ENCODE measurements at regions not wholly inside any gene's neighbourhood (a gene's known extent, or its start where the extent isn't known, plus 50 kb on each side); places are given as distances from the start of the nearest gene placed in this dataset.

GRCh38 chr16:52252680-52253079 is 294.3 kb downstream of the TOX3 start:
- no peaks in the 10 kb centered on the region for H3K36me3 ChIP-seq (ENCODE audit: control insufficient read depth in 2 of 2, extremely low read depth in 1 of 2, insufficient read depth in 2 of 2, low read length in 2 of 2)
- no peak overlapping the region for H3K9ac ChIP-seq (replicated peaks; ENCODE audit: extremely low read depth, insufficient read depth, low read length)
- FAIRE-seq (no peak), DNase-seq (ENCODE audit: low read depth, low spot score) (no peak)
- ChIA-PET CTCF (no interaction called here), POLR2A (no interaction called here)
- no peak overlapping the region for H3K4me2 ChIP-seq (ENCODE audit: insufficient read depth, low read length)
- no peaks in the 10 kb centered on the region for H4K20me1 ChIP-seq (replicated peaks; ENCODE audit: control insufficient read depth, extremely low read depth, insufficient read depth, low read length)
- no peak overlapping the region for H2AFZ ChIP-seq (ENCODE audit: low read depth, low read length)
- H3K4me1 ChIP-seq (ENCODE audit: control insufficient read depth, extremely low read depth, insufficient read depth, low read length) = peaks cover 11% of the 10 kb centered on the region
- no peaks in the 10 kb centered on the region for H3K79me2 ChIP-seq (ENCODE audit: control insufficient read depth, insufficient read depth, low read length)
- dilution Hi-C loops (cut with MboI; ENCODE audit: extremely low pct_ligation_motif_present, low sequenced_read_pairs) (no loop called here), intact Hi-C loops (cut with micrococcal nuclease) (loop anchor here (10.0 kb wide), 1 partner anchor 1738 kb away; no protein-coding TSS in a partner anchor)
- BruUV-seq (replicated peaks) = no TSS peak
- no peaks in the 10 kb centered on the region for H3K27me3 ChIP-seq (ENCODE audit: control insufficient read depth in 2 of 2, insufficient read depth in 2 of 2, low read length in 2 of 2)
- H3K9me1 ChIP-seq (replicated peaks; ENCODE audit: control insufficient read depth, extremely low read depth, insufficient read depth, low read length) = no peaks in the 10 kb centered on the region
- H3K27ac ChIP-seq (ENCODE audit: insufficient read depth, low read depth, low read length) = no peak overlapping the region
- TF ChIP-seq MAX (IDR thresholded peaks at IDR 0.05; ENCODE audit: insufficient read depth, insufficient read length) (no peak), FOS (IDR thresholded peaks at IDR 0.05; ENCODE audit: borderline replicate concordance, insufficient read depth, low read length) (no peak)
- peaks cover 2% of the 10 kb centered on the region for H3K9me3 ChIP-seq (replicated peaks; ENCODE audit: control insufficient read depth, insufficient read depth, low read length)
- H3K4me3 ChIP-seq (replicated peaks in 1 of 3; ENCODE audit: insufficient read depth in 1 of 3, low read depth in 1 of 3, low read length in 3 of 3) = no peak overlapping the region

- no peak overlapping the region for H3K4me2 ChIP-seq (ENCODE audit: insufficient read depth, low read length)
- no peaks in the 10 kb centered on the region for H3K79me2 ChIP-seq (ENCODE audit: control insufficient read depth, insufficient read depth, low read length)
- peaks cover 2% of the 10 kb centered on the region for H3K9me3 ChIP-seq (replicated peaks; ENCODE audit: control insufficient read depth, insufficient read depth, low read length)
- H3K27me3 ChIP-seq (ENCODE audit: control insufficient read depth in 2 of 2, insufficient read depth in 2 of 2, low read length in 2 of 2) = no peaks in the 10 kb centered on the region
- H2AFZ ChIP-seq (ENCODE audit: low read depth, low read length) = no peak overlapping the region
- H3K4me3 ChIP-seq (replicated peaks in 1 of 3; ENCODE audit: insufficient read depth in 1 of 3, low read depth in 1 of 3, low read length in 3 of 3) = no peak overlapping the region
- intact Hi-C loops (cut with micrococcal nuclease) = loop anchor here (10.0 kb wide), 1 partner anchor 1737 kb away; no protein-coding TSS in a partner anchor
- no peaks in the 10 kb centered on the region for H4K20me1 ChIP-seq (replicated peaks; ENCODE audit: control insufficient read depth, extremely low read depth, insufficient read depth, low read length)
- dilution Hi-C loops (cut with MboI; ENCODE audit: extremely low pct_ligation_motif_present, low sequenced_read_pairs) = no loop called here
- CTCF ChIA-PET = no interaction called here
- no peaks in the 10 kb centered on the region for H3K36me3 ChIP-seq (ENCODE audit: control insufficient read depth in 2 of 2, extremely low read depth in 1 of 2, insufficient read depth in 2 of 2, low read length in 2 of 2)
- TF ChIP-seq GATA2 (IDR thresholded peaks at IDR 0.05; ENCODE audit: insufficient read depth, insufficient read length, low read depth, low read length) = no peak
- TF ChIP-seq POLR2AphosphoS5 (IDR thresholded peaks at IDR 0.05; ENCODE audit: insufficient read depth, low read depth, low read length) = no peak
- peak; percentile 50 for TF ChIP-seq JUN (IDR thresholded peaks at IDR 0.05; ENCODE audit: borderline replicate concordance, insufficient read depth, insufficient read length, low read depth)
- TF ChIP-seq EZH2 (IDR thresholded peaks at IDR 0.05; ENCODE audit: borderline replicate concordance, low read depth, low read length, severe bottlenecking) = no peak
- TF ChIP-seq FOS (IDR thresholded peaks at IDR 0.05; ENCODE audit: borderline replicate concordance, insufficient read depth, low read length) = peak; percentile 15
- BruUV-seq (replicated peaks) = no TSS peak
- H3K9me1 ChIP-seq (replicated peaks; ENCODE audit: control insufficient read depth, extremely low read depth, insufficient read depth, low read length) = no peaks in the 10 kb centered on the region
- no peak overlapping the region for H3K27ac ChIP-seq (ENCODE audit: insufficient read depth, low read depth, low read length)
- peaks cover 11% of the 10 kb centered on the region for H3K4me1 ChIP-seq (ENCODE audit: control insufficient read depth, extremely low read depth, insufficient read depth, low read length)
- DNase-seq (ENCODE audit: low read depth, low spot score) = peak; percentile 2
- no peak overlapping the region for H3K9ac ChIP-seq (replicated peaks; ENCODE audit: extremely low read depth, insufficient read depth, low read length)
- POLR2A ChIA-PET = no interaction called here
- FAIRE-seq = peak; percentile 15
These were observed 295.4 kb downstream of the TOX3 start for GRCh38 chr16:52251495-52251894.

Measured in endothelial cell of umbilical vein (primary cell).